Glutamatergic neuron (in vitro differentiated cells): ENCODE measurements at regions not wholly inside any gene's neighbourhood (a gene's known extent, or its start where the extent isn't known, plus 50 kb on each side); places are given as distances from the start of the nearest gene placed in this dataset.

Experiments used
- DNase-seq: peaks from one replicate; pipeline ENCODE4 v3.0.0; 2022
- H3K27ac Mint-ChIP-seq: one replicate; pipeline ENCODE4 v1.8.0; 2020; ENCODE audit warnings: mild to moderate bottlenecking, mixed read lengths, inconsistent platforms; ENCODE audit not compliant: unreplicated experiment
- H3K27me3 Mint-ChIP-seq: one replicate; pipeline ENCODE4 v1.8.0; 2020; ENCODE audit warnings: mild to moderate bottlenecking, moderate library complexity, mixed read lengths, inconsistent platforms; ENCODE audit not compliant: unreplicated experiment
- H3K36me3 Mint-ChIP-seq: one replicate; pipeline ENCODE4 v1.8.0; 2020; ENCODE audit warnings: mild to moderate bottlenecking, mixed read lengths, inconsistent platforms; ENCODE audit not compliant: unreplicated experiment
- H3K4me1 Mint-ChIP-seq: one replicate; pipeline ENCODE4 v1.8.0; 2020; ENCODE audit warnings: mild to moderate bottlenecking, low read depth, mixed read lengths, inconsistent platforms; ENCODE audit not compliant: unreplicated experiment
- H3K4me3 Mint-ChIP-seq: one replicate; pipeline ENCODE4 v1.8.0; 2020; ENCODE audit warnings: mild to moderate bottlenecking, mixed read lengths, inconsistent platforms; ENCODE audit not compliant: unreplicated experiment
- H3K9me3 Mint-ChIP-seq: one replicate; pipeline ENCODE4 v1.8.0; 2020; ENCODE audit warnings: mild to moderate bottlenecking, moderate library complexity, mixed read lengths, inconsistent platforms; ENCODE audit not compliant: unreplicated experiment
- CTCF ChIP-seq: fragments of 200-600 bp; sonication (generic); IDR thresholded peaks from one replicate; pipeline ENCODE4 v1.5.0; 2021; ENCODE audit not compliant: partially characterized antibody, unreplicated experiment

GRCh38 chr4:135032670-135033069 lies 831.1 kb upstream of the PABPC4L start:
- no peaks in the 10 kb centered on the region for H3K27me3 Mint-ChIP-seq
- H3K36me3 Mint-ChIP-seq = no peaks in the 10 kb centered on the region
- no peak overlapping the region for H3K4me3 Mint-ChIP-seq
- TF ChIP-seq CTCF = no peak
- no peak for DNase-seq
- no peak overlapping the region for H3K27ac Mint-ChIP-seq
- H3K9me3 Mint-ChIP-seq = no peaks in the 10 kb centered on the region
- H3K4me1 Mint-ChIP-seq = no peaks in the 10 kb centered on the region

- no peak for TF ChIP-seq CTCF
- no peaks in the 10 kb centered on the region for H3K36me3 Mint-ChIP-seq
- H3K27me3 Mint-ChIP-seq = no peaks in the 10 kb centered on the region
- H3K9me3 Mint-ChIP-seq = peaks cover 4% of the 10 kb centered on the region
- no peak overlapping the region for H3K27ac Mint-ChIP-seq
- DNase-seq = no peak
- H3K4me3 Mint-ChIP-seq = no peak overlapping the region
- no peaks in the 10 kb centered on the region for H3K4me1 Mint-ChIP-seq
Observed at GRCh38 chr4:135015771-135016170, 814.2 kb upstream of the PABPC4L start.

- H3K27me3 Mint-ChIP-seq = peaks cover 4% of the 10 kb centered on the region
- H3K4me1 Mint-ChIP-seq = no peaks in the 10 kb centered on the region
- no peak for DNase-seq
- no peaks in the 10 kb centered on the region for H3K9me3 Mint-ChIP-seq
- H3K36me3 Mint-ChIP-seq = no peaks in the 10 kb centered on the region
- no peak overlapping the region for H3K4me3 Mint-ChIP-seq
- TF ChIP-seq CTCF = no peak
- H3K27ac Mint-ChIP-seq = no peak overlapping the region
Observed at GRCh38 chr4:135007400-135007799, 805.8 kb upstream of the PABPC4L start.

GRCh38 chr4:134999169-134999568 lies 797.6 kb upstream of the PABPC4L start:
- no peaks in the 10 kb centered on the region for H3K4me1 Mint-ChIP-seq
- no peak overlapping the region for H3K27ac Mint-ChIP-seq
- no peak overlapping the region for H3K4me3 Mint-ChIP-seq
- H3K27me3 Mint-ChIP-seq = no peaks in the 10 kb centered on the region
- no peaks in the 10 kb centered on the region for H3K9me3 Mint-ChIP-seq
- TF ChIP-seq CTCF = no peak
- DNase-seq = no peak
- no peaks in the 10 kb centered on the region for H3K36me3 Mint-ChIP-seq

- H3K9me3 Mint-ChIP-seq = no peaks in the 10 kb centered on the region
- H3K4me3 Mint-ChIP-seq = no peak overlapping the region
- peaks cover 3% of the 10 kb centered on the region for H3K36me3 Mint-ChIP-seq
- no peak overlapping the region for H3K27ac Mint-ChIP-seq
- DNase-seq = no peak
- H3K4me1 Mint-ChIP-seq = no peaks in the 10 kb centered on the region
- H3K27me3 Mint-ChIP-seq = no peaks in the 10 kb centered on the region
- no peak for TF ChIP-seq CTCF
Observed at GRCh38 chr4:134961963-134962362, 760.4 kb upstream of the PABPC4L start.
